Posterior cingulate gyrus (tissue), 11 donors: ENCODE measurements at regions not wholly inside any gene's neighbourhood (a gene's known extent, or its start where the extent isn't known, plus 50 kb on each side); places are given as distances from the start of the nearest gene placed in this dataset.

Experiments
- DNase-seq, 10 donors: peaks; one replicate each; pipeline versions ENCODE4 v3.0.0 to v3.0.0-alpha.2; 2020 to 2021; ENCODE audit warnings: mixed read lengths in 3 of 10
- intact Hi-C: fragments of 100-400 bp; cut with DNase I; formaldehyde crosslinking; loops from one replicate; pipeline ENCODE4 v1.15.1; 2023

- DNase-seq: no peak
- intact Hi-C loops: no loop called here
Observed at GRCh38 chr6:113110211-113110610, 746.9 kb upstream of the MARCKS start.

- DNase-seq: no peak
- intact Hi-C loops: no loop called here
Observed at GRCh38 chr6:113111550-113111949, 745.6 kb upstream of the MARCKS start.

- intact Hi-C loops: no loop called here
- DNase-seq: no peak
Observed at GRCh38 chr6:113112086-113112485, 745.1 kb upstream of the MARCKS start.

- no peak for DNase-seq
- intact Hi-C loops: no loop called here
Observed at GRCh38 chr6:113115196-113115595, 741.9 kb upstream of the MARCKS start.

- no peak for DNase-seq
- intact Hi-C loops: no loop called here
Observed at GRCh38 chr6:113120224-113120581, 736.9 kb upstream of the MARCKS start.

GRCh38 chr6:113120582-113121285 is 736.4 kb upstream of the MARCKS start:
- intact Hi-C loops: no loop called here
- no peak for DNase-seq

- no peak for DNase-seq
- intact Hi-C loops: no loop called here
Observed at GRCh38 chr6:113121571-113121970, 735.6 kb upstream of the MARCKS start.

GRCh38 chr6:113122060-113122459 is 735.1 kb upstream of the MARCKS start:
- DNase-seq: no peak
- intact Hi-C loops: no loop called here

GRCh38 chr6:113125626-113126025 is 731.5 kb upstream of the MARCKS start:
- no peak for DNase-seq
- intact Hi-C loops: no loop called here

GRCh38 chr6:113127786-113128419 is 729.2 kb upstream of the MARCKS start:
- intact Hi-C loops: no loop called here
- no peak for DNase-seq

GRCh38 chr6:113128661-113129060 is 728.5 kb upstream of the MARCKS start:
- DNase-seq: no peak
- intact Hi-C loops: no loop called here

GRCh38 chr6:113129991-113130390 is 727.2 kb upstream of the MARCKS start:
- intact Hi-C loops: no loop called here
- DNase-seq: no peak

GRCh38 chr6:113137426-113137825 is 719.7 kb upstream of the MARCKS start:
- peak in 2 of 10 donors; percentile 28 to 57 for DNase-seq
- intact Hi-C loops: no loop called here

- intact Hi-C loops: no loop called here
- DNase-seq: no peak
Observed at GRCh38 chr6:113140721-113141120, 716.4 kb upstream of the MARCKS start.

GRCh38 chr6:113141901-113142300 is 715.2 kb upstream of the MARCKS start:
- DNase-seq: no peak
- intact Hi-C loops: no loop called here

GRCh38 chr6:113142671-113143174 is 714.4 kb upstream of the MARCKS start:
- no peak for DNase-seq
- intact Hi-C loops: no loop called here

- intact Hi-C loops: no loop called here
- no peak for DNase-seq
Observed at GRCh38 chr6:113143206-113143605, 713.9 kb upstream of the MARCKS start.

- no peak for DNase-seq
- intact Hi-C loops: no loop called here
Observed at GRCh38 chr6:113144117-113144516, 713.0 kb upstream of the MARCKS start.

- intact Hi-C loops: no loop called here
- DNase-seq: no peak
Observed at GRCh38 chr6:113146878-113147277, 710.3 kb upstream of the MARCKS start.

GRCh38 chr6:113147544-113147943 is 709.6 kb upstream of the MARCKS start:
- DNase-seq: no peak
- intact Hi-C loops: no loop called here

- intact Hi-C loops: no loop called here
- DNase-seq: no peak
Observed at GRCh38 chr6:113148566-113148965, 708.6 kb upstream of the MARCKS start.

- no peak for DNase-seq
- intact Hi-C loops: no loop called here
Observed at GRCh38 chr6:113149511-113149910, 707.6 kb upstream of the MARCKS start.
